Uterus (tissue), 2 donors: ENCODE measurements at regions not wholly inside any gene's neighbourhood (a gene's known extent, or its start where the extent isn't known, plus 50 kb on each side); places are given as distances from the start of the nearest gene placed in this dataset.

Experiments
- CTCF ChIP-seq, 4 experiments: fragments of 200-600 bp in 2 of 4; fragments of 450-650 bp in 2 of 4; sonication (generic) in 2 of 4; IDR thresholded peaks; one replicate each; pipeline ENCODE4 v1.5.1; 2016 to 2019; ENCODE audit warnings: antibody characterized with exemption in 4 of 4, mild to moderate bottlenecking in 2 of 4, moderate library complexity in 1 of 4
- POLR2A ChIP-seq, 2 donors: fragments of 450-650 bp; IDR thresholded peaks; one replicate each; pipeline ENCODE4 v1.6.1; 2016; ENCODE audit warnings: antibody characterized with exemption in 2 of 2, mild to moderate bottlenecking in 1 of 2, moderate library complexity in 1 of 2

GRCh38 chr12:90261283-90261682, 552.6 kb upstream of the ATP2B1 start:
- TF ChIP-seq POLR2A (IDR thresholded peaks at IDR 0.05), result no peak
- TF ChIP-seq CTCF (IDR thresholded peaks at IDR 0.05), result no peak
